ENCODE measurements at regions not wholly inside any gene's neighbourhood (a gene's known extent, or its start where the extent isn't known, plus 50 kb on each side); places are given as distances from the start of the nearest gene placed in this dataset.

GRCh38 chr7:33820206-33820605, 85.1 kb upstream of the BMPER start:
- TF ChIP-seq CTCF (IDR thresholded peaks at IDR 0.05; ENCODE audit: insufficient read depth, low read depth, low read length) (no peak), EZH2 (IDR thresholded peaks at IDR 0.05; ENCODE audit: insufficient read depth, low read length) (no peak)
